Astrocyte of the spinal cord (primary cell): ENCODE measurements at regions not wholly inside any gene's neighbourhood (a gene's known extent, or its start where the extent isn't known, plus 50 kb on each side); places are given as distances from the start of the nearest gene placed in this dataset.

Experiments
- DNase-seq: peaks from one replicate; pipeline ENCODE4 v3.0.0; 2011; ENCODE audit warnings: low read depth, low spot score
- H3K4me3 ChIP-seq: 2 replicates; pipeline ENCODE4 v1.5.1; 2011; ENCODE audit warnings: low read depth, mild to moderate bottlenecking, low read length, moderate library complexity
- in situ Hi-C: cut with HindIII; loops from 2 replicates; pipeline ENCODE4 v1.10.0; 2017; ENCODE audit warnings: low sequenced_read_pairs
- TF ChIP-seq, protein P1 (sequence below): IDR thresholded peaks from 2 replicates; pipeline ENCODE4 v1.5.1; 2012; ENCODE audit warnings: low read depth, mild to moderate bottlenecking, low read length, inconsistent platforms

DNA sequence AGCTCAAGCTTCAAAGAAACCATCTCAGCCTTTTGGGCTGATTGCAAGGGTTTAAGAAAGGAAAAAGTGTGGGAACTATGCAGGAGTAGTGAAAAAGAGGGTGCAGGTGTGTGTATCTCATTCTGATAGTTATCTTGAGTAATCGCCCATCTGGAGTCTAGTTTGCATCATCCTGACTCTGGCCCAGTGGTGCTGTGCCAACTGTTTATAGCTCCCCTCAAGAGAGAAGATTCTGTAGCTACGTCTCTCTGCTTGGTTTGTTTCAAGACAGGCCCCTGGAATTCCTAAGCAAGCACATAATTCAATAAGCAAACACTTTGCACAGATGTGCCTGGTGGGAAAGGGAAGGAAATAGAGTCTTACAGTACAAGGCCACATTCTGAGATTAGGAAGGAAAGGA, 144.4 kb downstream of the HAPSTR1 start:
- no peak for DNase-seq
- no peak overlapping the region for H3K4me3 ChIP-seq
- TF ChIP-seq, protein P1, sequence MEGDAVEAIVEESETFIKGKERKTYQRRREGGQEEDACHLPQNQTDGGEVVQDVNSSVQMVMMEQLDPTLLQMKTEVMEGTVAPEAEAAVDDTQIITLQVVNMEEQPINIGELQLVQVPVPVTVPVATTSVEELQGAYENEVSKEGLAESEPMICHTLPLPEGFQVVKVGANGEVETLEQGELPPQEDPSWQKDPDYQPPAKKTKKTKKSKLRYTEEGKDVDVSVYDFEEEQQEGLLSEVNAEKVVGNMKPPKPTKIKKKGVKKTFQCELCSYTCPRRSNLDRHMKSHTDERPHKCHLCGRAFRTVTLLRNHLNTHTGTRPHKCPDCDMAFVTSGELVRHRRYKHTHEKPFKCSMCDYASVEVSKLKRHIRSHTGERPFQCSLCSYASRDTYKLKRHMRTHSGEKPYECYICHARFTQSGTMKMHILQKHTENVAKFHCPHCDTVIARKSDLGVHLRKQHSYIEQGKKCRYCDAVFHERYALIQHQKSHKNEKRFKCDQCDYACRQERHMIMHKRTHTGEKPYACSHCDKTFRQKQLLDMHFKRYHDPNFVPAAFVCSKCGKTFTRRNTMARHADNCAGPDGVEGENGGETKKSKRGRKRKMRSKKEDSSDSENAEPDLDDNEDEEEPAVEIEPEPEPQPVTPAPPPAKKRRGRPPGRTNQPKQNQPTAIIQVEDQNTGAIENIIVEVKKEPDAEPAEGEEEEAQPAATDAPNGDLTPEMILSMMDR = no peak
- in situ Hi-C loops = no loop called here

DNA sequence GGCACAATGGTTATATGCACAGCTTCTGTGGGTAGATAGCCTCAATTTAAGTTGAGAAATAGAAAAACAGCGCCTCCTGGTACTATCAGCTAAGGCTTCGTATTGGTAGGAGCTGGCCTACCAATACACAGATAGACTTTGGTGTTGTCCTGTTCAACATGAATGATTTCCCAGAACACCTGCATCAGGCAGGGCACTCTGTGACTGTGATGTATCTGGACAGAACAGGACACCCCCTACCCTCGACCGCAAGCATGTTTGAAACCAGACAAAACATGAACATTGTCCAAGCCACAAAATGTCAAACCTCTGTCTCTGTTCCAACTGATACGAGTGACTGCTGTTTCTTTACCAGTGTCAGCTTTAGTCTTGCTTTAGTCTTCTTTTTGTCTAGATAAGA, 144.9 kb downstream of the HAPSTR1 start:
- DNase-seq = no peak
- in situ Hi-C loops = no loop called here
- TF ChIP-seq, protein P1 = no peak
- H3K4me3 ChIP-seq = no peak overlapping the region

DNA sequence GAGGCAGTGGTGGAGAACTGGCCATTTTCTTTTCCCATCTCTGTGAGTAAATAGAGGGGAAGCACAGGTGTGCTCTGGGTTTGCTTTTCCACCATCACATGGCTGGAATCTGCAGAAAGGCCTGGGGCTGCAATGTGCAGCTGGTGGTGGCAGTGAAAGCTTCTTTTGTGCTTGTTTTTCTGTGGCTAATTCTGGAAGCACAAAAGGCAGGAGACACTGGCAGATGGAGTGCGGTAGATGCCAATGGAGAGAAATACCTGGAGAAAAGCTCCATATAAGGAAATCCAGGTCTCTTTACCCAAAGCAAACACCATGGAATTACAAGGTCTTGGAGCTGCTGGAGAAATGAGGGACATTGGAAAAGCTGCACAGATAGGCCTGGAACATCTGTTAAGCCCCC, 146.9 kb downstream of the HAPSTR1 start:
- in situ Hi-C loops = no loop called here
- DNase-seq = no peak
- no peak overlapping the region for H3K4me3 ChIP-seq
- TF ChIP-seq, protein P1 = no peak

DNA sequence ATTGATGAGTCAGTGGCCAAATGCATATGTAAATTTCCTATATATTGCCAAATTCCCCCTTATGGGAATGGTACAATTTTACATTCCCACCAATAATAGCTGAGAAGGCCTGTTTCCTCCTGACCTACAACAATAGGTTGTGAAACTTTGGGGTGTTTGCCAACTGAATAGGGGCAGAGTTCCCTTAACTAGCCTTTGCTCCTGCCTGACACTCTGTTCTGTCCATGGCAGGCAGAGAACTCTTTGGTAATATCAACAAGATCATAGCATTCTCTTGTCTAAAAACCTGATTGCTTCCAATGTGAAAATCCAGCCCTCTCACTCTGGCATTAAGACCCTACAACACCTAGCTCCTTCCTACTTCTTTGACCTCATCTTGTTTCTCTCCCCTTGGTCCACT, 149.7 kb downstream of the HAPSTR1 start:
- TF ChIP-seq, protein P1 = no peak
- in situ Hi-C loops = no loop called here

DNA sequence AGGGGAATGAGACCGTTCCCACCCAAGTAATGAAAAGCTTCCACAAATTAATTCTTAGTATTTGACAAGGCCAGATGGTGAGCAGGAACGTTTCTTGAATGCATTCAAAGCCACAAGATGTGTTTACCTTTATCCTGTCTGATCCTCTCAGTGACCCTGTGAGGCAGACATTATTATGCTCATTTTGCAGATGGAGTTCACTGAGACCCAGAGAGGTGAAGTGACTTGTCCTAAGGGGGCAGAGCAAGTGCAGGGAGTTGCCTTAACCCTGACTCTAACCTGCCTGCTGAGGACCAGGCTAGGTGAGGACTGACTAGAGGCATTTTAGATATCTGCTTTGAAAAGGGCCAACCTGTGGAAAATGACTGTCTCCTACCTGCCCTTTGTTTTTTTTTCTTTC, 156.7 kb downstream of the HAPSTR1 start:
- DNase-seq = no peak
- TF ChIP-seq, protein P1 = no peak

More for the DNA sequence above, 149.7 kb downstream of the HAPSTR1 start:
- H3K4me3 ChIP-seq = no peak overlapping the region
- no peak for DNase-seq

DNA sequence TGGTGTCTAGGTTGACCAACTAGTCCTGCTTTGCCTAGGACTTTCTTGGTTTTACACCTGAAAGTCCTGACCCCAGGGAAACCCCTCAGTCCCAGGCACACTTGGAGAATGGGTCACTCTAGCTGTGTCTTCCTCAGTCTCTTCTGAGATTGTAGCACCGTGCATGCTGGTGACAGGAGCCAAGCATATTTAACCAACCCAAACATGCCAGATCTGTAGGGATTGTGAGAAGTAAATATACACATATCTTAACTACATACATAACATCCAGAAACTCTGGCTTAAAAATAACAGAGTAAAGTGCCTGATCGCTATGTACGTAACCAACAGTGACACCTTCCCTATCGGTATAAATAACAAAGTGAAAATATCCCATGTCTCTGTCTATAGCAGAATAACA, 158.1 kb downstream of the HAPSTR1 start:
- TF ChIP-seq, protein P1 = no peak
- no peak for DNase-seq
- H3K4me3 ChIP-seq = no peak overlapping the region
- in situ Hi-C loops = no loop called here

More for the DNA sequence above, 156.7 kb downstream of the HAPSTR1 start:
- in situ Hi-C loops = no loop called here
- no peak overlapping the region for H3K4me3 ChIP-seq

DNA sequence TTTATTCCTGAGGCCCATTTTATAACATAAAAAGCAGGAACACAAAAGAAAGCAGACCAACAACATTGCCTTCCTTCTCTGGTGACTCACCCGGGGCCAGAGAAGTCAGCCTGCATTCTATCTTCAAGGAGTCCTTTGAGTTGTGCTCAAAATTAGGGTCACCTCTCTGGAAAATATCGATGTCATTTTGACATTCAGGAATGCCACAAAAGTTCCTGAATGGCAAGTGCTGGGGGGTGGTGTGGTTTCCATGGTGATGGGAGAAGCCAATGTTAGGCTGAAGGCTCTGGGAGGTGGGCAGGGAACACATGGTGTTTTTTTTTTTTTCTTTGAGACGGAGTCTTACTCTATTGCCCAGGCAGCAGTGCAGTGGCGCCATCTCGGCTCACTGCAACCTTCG, 159.6 kb downstream of the HAPSTR1 start:
- TF ChIP-seq, protein P1 = no peak
- no peak overlapping the region for H3K4me3 ChIP-seq
- in situ Hi-C loops = no loop called here
- no peak for DNase-seq
